Liver (tissue), 8 donors: ENCODE measurements at regions not wholly inside any gene's neighbourhood (a gene's known extent, or its start where the extent isn't known, plus 50 kb on each side); places are given as distances from the start of the nearest gene placed in this dataset.

Source experiments
- DNase-seq: peaks from one replicate; pipeline ENCODE4 v3.0.0-alpha.2; 2017; ENCODE audit warnings: low spot score
- H3K27ac ChIP-seq, 2 donors: one replicate each; pipeline ENCODE4 v1.7.0; 2013; ENCODE audit warnings: inconsistent platforms in 2 of 2, low read length in 2 of 2, control low read depth in 1 of 2, low read depth in 1 of 2, mild to moderate bottlenecking in 1 of 2
- H3K27me3 ChIP-seq, 4 donors: one replicate each; pipeline versions ENCODE4 v1.6.1 to v1.7.0; 2013; ENCODE audit warnings: low read length in 3 of 4, inconsistent platforms in 1 of 4, mild to moderate bottlenecking in 1 of 4, moderate library complexity in 1 of 4; ENCODE audit not compliant: control insufficient read depth in 4 of 4, insufficient read depth in 4 of 4
- H3K36me3 ChIP-seq, 4 donors: one replicate each; pipeline versions ENCODE4 v1.6.1 to v1.7.0; 2013; ENCODE audit warnings: low read length in 3 of 4, mild to moderate bottlenecking in 3 of 4, low read depth in 1 of 4, moderate library complexity in 1 of 4; ENCODE audit not compliant: control insufficient read depth in 4 of 4, insufficient read depth in 3 of 4
- H3K4me1 ChIP-seq, 4 donors: one replicate each; pipeline versions ENCODE4 v1.6.1 to v1.7.0; 2013; ENCODE audit warnings: low read length in 3 of 4, mild to moderate bottlenecking in 3 of 4, moderate library complexity in 1 of 4; ENCODE audit not compliant: control insufficient read depth in 4 of 4, insufficient read depth in 4 of 4
- H3K4me3 ChIP-seq, 3 donors: one replicate each; pipeline versions ENCODE4 v1.6.1 to v1.7.0; 2013; ENCODE audit warnings: low read length in 3 of 3, control low read depth in 1 of 3, low read depth in 1 of 3, mild to moderate bottlenecking in 1 of 3
- H3K9ac ChIP-seq, 2 donors: one replicate each; pipeline ENCODE4 v1.7.0; 2013; ENCODE audit warnings: low read length in 2 of 2, mild to moderate bottlenecking in 2 of 2, moderate library complexity in 2 of 2, control low read depth in 1 of 2, low read depth in 1 of 2
- H3K9me3 ChIP-seq, 4 donors: one replicate each; pipeline versions ENCODE4 v1.6.1 to v1.7.0; 2013; ENCODE audit warnings: low read length in 3 of 4; ENCODE audit not compliant: control insufficient read depth in 4 of 4
- EGR1 ChIP-seq, 2 donors: IDR thresholded peaks; 2 replicates each; pipeline ENCODE4 v1.6.1; 2016 to 2018; ENCODE audit warnings: antibody characterized with exemption in 2 of 2, low read depth in 2 of 2
- FOXA1 ChIP-seq: IDR thresholded peaks from 2 replicates; pipeline ENCODE4 v1.6.1; 2016; ENCODE audit warnings: antibody characterized with exemption
- FOXA2 ChIP-seq: IDR thresholded peaks from 2 replicates; pipeline ENCODE4 v1.6.1; 2016; ENCODE audit warnings: antibody characterized with exemption
- GABPA ChIP-seq, 2 donors: IDR thresholded peaks in 1 of 2; conservative IDR thresholded peaks in 1 of 2; 2 replicates each; pipeline ENCODE4 v1.6.1; 2016; ENCODE audit warnings: antibody characterized with exemption in 2 of 2, mild to moderate bottlenecking in 1 of 2, moderate library complexity in 1 of 2
- HNF4A ChIP-seq, 2 donors: conservative IDR thresholded peaks; 2 replicates each; pipeline ENCODE4 v1.6.1; 2016; ENCODE audit warnings: antibody characterized with exemption in 2 of 2, mild to moderate bottlenecking in 2 of 2
- HNF4G ChIP-seq: IDR thresholded peaks from 2 replicates; pipeline ENCODE4 v1.6.1; 2016; ENCODE audit warnings: antibody characterized with exemption
- JUND ChIP-seq, 2 donors: IDR thresholded peaks; 2 replicates each; pipeline ENCODE4 v1.6.1; 2016; ENCODE audit warnings: antibody characterized with exemption in 2 of 2
- NR2F2 ChIP-seq: IDR thresholded peaks from 2 replicates; pipeline ENCODE4 v1.6.1; 2016; ENCODE audit warnings: antibody characterized with exemption
- RAD21 ChIP-seq, 2 donors: IDR thresholded peaks; 2 replicates each; pipeline ENCODE4 v1.6.1; 2016; ENCODE audit warnings: antibody characterized with exemption in 2 of 2, mild to moderate bottlenecking in 2 of 2
- REST ChIP-seq: IDR thresholded peaks from 2 replicates; pipeline ENCODE4 v1.6.1; 2016; ENCODE audit warnings: antibody characterized with exemption, mild to moderate bottlenecking
- SP1 ChIP-seq: IDR thresholded peaks from 2 replicates; pipeline ENCODE4 v1.6.1; 2018; ENCODE audit warnings: antibody characterized with exemption, mild to moderate bottlenecking
- TAF1 ChIP-seq: conservative IDR thresholded peaks from 2 replicates; pipeline ENCODE4 v1.6.1; 2016; ENCODE audit warnings: antibody characterized with exemption, mild to moderate bottlenecking
- YY1 ChIP-seq: IDR thresholded peaks from 2 replicates; pipeline ENCODE4 v1.6.1; 2016; ENCODE audit warnings: antibody characterized with exemption, mild to moderate bottlenecking
- ZBTB33 ChIP-seq: IDR thresholded peaks from 2 replicates; pipeline ENCODE4 v1.6.1; 2016; ENCODE audit warnings: antibody characterized with exemption
- WGBS: extraction: QIAGEN DNeasy Blood & Tissue Kit; methylation state at CpG from one replicate; pipeline ENCODE4 v1.1.7; 2013; 5-methylcytosine and 5-hydroxymethylcytosine counted together
- TF ChIP-seq, protein P1 (sequence below): IDR thresholded peaks from 2 replicates; pipeline ENCODE4 v1.6.1; 2016; ENCODE audit warnings: antibody characterized with exemption
- TF ChIP-seq, protein P2 (sequence below): fragments of 150-350 bp; IDR thresholded peaks from 2 replicates; pipeline ENCODE4 v1.5.1; 2017; ENCODE audit warnings: improper control_type of control experiment, low read depth, low read length; ENCODE audit not compliant: missing input control
- donor health status: healthy.
- donor health status: healthy.
- donor health status: healthy.
- donor health status: healthy.
- donor health status: healthy.

GRCh38 chr22:26905640-26906039 is 248.3 kb downstream of the MIAT start:
- Histone ChIP-seq H3K27ac (no peak overlapping the region), H3K27me3 (peaks cover 0 to 7% (median under 1%) of the 10 kb centered on the region in 4 donors), H3K4me3 (no peak overlapping the region), H3K9ac (no peak overlapping the region), H3K36me3 (no peaks in the 10 kb centered on the region), H3K9me3 (peaks cover 0 to 4% (median 1%) of the 10 kb centered on the region in 4 donors), H3K4me1 (peaks cover 0 to 2% (median 0%) of the 10 kb centered on the region in 4 donors)
- 53% methylated on average over 4 of the region's 4 CpGs for WGBS
- TF ChIP-seq JUND (IDR thresholded peaks at IDR 0.05) = no peak
- no peak for TF ChIP-seq EGR1 (IDR thresholded peaks at IDR 0.05; ENCODE audit: low read depth in 2 of 2)
- TF ChIP-seq ZBTB33 = no peak
- no peak for TF ChIP-seq GABPA (IDR thresholded peaks at IDR 0.05 in 1 of 2, conservative IDR thresholded peaks at IDR 0.05 in 1 of 2)
- no peak for TF ChIP-seq FOXA1
- TF ChIP-seq RAD21 (IDR thresholded peaks at IDR 0.05) = no peak
- TF ChIP-seq TAF1 = no peak
- TF ChIP-seq HNF4G = no peak
- DNase-seq = no peak

GRCh38 chr22:26906464-26906863 is 249.1 kb downstream of the MIAT start:
- Histone ChIP-seq H3K4me3 (no peak overlapping the region), H3K4me1 (peaks cover 0 to 2% (median 0%) of the 10 kb centered on the region in 4 donors), H3K9me3 (peaks cover 0 to 4% (median 1%) of the 10 kb centered on the region in 4 donors), H3K36me3 (no peaks in the 10 kb centered on the region), H3K27me3 (no peaks in the 10 kb centered on the region), H3K9ac (no peak overlapping the region), H3K27ac (no peak overlapping the region)
- 77% methylated on average over 10 of the region's 10 CpGs for WGBS
- no peak for DNase-seq
- TF ChIP-seq EGR1 (IDR thresholded peaks at IDR 0.05; ENCODE audit: low read depth in 2 of 2) = no peak
- TF ChIP-seq GABPA (IDR thresholded peaks at IDR 0.05 in 1 of 2, conservative IDR thresholded peaks at IDR 0.05 in 1 of 2) = no peak
- no peak for TF ChIP-seq TAF1
- TF ChIP-seq, protein P1, sequence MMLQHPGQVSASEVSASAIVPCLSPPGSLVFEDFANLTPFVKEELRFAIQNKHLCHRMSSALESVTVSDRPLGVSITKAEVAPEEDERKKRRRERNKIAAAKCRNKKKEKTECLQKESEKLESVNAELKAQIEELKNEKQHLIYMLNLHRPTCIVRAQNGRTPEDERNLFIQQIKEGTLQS = no peak
- no peak for TF ChIP-seq YY1
- no peak for TF ChIP-seq NR2F2
- TF ChIP-seq HNF4A (conservative IDR thresholded peaks at IDR 0.05) = no peak
- TF ChIP-seq FOXA1 = no peak
- TF ChIP-seq JUND (IDR thresholded peaks at IDR 0.05) = no peak
- TF ChIP-seq, protein P2, sequence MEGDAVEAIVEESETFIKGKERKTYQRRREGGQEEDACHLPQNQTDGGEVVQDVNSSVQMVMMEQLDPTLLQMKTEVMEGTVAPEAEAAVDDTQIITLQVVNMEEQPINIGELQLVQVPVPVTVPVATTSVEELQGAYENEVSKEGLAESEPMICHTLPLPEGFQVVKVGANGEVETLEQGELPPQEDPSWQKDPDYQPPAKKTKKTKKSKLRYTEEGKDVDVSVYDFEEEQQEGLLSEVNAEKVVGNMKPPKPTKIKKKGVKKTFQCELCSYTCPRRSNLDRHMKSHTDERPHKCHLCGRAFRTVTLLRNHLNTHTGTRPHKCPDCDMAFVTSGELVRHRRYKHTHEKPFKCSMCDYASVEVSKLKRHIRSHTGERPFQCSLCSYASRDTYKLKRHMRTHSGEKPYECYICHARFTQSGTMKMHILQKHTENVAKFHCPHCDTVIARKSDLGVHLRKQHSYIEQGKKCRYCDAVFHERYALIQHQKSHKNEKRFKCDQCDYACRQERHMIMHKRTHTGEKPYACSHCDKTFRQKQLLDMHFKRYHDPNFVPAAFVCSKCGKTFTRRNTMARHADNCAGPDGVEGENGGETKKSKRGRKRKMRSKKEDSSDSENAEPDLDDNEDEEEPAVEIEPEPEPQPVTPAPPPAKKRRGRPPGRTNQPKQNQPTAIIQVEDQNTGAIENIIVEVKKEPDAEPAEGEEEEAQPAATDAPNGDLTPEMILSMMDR = no peak
- no peak for TF ChIP-seq FOXA2
- no peak for TF ChIP-seq RAD21 (IDR thresholded peaks at IDR 0.05)

DNA sequence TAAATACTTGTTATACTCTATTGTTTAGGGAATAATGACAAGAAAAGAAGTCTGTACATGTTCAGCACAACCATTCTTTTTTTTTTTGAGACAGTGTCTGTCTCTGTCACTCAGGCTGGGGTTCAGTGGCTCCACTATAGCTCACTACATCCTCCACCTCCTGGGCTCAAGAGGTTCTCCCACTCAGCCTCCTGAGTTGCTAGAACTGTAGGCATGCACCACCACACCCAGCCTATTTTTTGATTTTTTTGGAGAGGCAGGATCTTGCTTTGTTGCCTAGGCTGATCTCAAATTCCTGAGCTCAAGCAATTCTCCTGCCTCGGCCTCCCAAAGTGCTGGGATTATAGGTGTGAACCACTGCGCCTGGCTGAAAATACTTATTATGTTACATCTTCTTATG is 250.0 kb downstream of the MIAT start:
- no peak for DNase-seq
- Histone ChIP-seq H3K27me3 (peaks cover 0 to 1% (median 0%) of the 10 kb centered on the region in 4 donors), H3K4me1 (peaks cover 0 to 2% (median 0%) of the 10 kb centered on the region in 4 donors), H3K9ac (no peak overlapping the region), H3K9me3 (peaks cover 0 to 4% (median 1%) of the 10 kb centered on the region in 4 donors), H3K27ac (no peak overlapping the region), H3K36me3 (no peaks in the 10 kb centered on the region), H3K4me3 (no peak overlapping the region)
- 94% methylated on average over 2 of the region's 2 CpGs for WGBS
- TF ChIP-seq SP1 (no peak), NR2F2 (no peak), HNF4A (conservative IDR thresholded peaks at IDR 0.05) (no peak), TAF1 (no peak), REST (no peak), YY1 (no peak), ZBTB33 (no peak)
